HuH-7.5 (cell line): ENCODE measurements at regions not wholly inside any gene's neighbourhood (a gene's known extent, or its start where the extent isn't known, plus 50 kb on each side); places are given as distances from the start of the nearest gene placed in this dataset.

Source experiments
- DNase-seq: peaks from one replicate; pipeline ENCODE4 v3.0.0; 2011; ENCODE audit warnings: low spot score

DNA sequence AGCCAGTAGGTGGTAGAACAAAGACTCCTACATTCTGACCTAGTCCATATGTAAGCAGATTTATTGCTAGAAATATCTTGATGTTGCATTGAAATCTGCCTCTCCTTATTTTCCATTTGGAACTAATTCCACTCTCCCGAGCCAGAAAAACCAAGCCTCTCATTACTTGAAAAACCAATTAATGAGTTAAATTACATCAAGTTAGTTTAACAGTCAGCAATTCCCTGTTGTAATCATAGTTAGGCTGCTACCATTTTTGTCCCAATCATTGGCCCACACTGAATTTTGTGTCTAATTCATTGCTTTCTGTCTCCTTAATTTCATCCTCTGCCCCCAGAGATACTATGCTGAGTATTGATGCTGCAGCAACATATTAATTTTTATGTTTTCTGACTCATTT, 168.3 kb upstream of the TNP1 start:
- no peak for DNase-seq

DNA sequence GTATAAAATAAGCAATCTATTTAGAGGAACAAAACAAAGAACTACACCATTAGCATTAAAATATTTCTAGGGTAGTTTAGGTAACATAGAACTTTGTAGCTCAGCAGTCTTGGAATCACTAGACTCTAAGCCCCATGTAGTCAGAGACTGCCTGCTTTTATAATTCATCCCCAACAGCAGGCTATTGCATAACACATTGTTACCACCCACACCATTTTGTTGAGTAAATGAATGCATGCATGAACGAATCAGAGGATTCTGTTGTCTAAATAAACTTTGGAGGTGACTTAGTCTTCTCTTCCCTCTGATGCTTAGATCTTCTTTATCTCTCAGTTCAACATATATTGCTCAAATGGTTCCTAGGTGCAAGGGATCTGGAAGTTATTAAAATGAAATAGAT, 167.6 kb upstream of the TNP1 start:
- DNase-seq, result no peak

DNA sequence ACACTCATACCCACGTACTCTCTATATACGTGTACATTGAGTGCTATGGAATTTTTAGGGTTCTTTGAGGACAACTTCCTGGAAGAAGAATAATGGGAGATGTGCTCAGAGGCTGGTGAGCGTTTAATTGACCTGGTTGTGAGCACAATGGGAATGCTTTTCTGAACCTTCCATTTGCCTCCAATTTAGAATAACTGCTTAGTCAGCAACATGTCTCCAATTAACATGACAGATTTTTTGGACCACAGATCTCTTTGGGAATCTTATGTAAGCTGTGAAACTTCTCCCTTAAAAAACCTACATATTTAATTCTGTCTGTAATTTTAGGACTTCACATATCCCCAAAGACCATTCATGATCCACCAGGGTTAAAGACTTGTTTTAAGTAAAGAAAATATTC, 166.7 kb upstream of the TNP1 start:
- DNase-seq, result no peak

DNA sequence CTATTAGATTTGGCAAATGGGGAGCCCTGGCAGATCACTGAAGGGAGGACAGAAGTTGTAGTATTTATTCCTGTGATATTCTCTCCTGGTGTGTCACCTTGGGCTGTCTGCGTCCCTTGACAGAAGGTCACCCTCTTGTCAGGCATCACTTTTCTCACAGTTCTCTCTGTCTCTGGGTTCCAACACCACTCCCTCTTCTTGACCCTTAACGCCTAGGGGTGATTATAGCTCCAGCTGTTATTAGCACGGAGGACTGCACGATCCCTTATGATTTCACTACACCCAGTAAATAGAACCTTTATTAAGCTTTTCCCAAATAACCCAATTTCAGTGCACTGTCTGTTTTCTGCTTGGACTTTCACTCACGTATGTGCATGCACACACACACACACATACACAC, 166.3 kb upstream of the TNP1 start:
- no peak for DNase-seq

DNA sequence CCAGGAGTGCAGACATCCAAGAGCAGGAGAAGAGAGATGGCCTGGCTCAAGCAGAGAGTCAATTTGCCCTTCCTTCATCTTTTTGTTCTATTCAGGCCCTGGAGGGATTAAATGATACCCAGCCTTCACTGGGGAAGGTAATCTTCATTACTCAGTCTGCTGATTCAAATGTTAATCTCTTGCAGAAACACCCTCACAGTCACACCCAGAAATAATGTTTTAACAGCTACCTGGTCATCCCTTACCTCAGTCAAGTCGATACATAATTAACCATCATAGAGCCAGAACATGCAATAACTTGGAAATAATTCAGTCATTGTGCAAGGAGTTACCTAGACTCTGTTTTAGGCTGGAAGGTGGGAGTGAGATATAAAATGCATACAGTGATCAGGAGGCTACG, 163.7 kb upstream of the TNP1 start:
- DNase-seq, result no peak

DNA sequence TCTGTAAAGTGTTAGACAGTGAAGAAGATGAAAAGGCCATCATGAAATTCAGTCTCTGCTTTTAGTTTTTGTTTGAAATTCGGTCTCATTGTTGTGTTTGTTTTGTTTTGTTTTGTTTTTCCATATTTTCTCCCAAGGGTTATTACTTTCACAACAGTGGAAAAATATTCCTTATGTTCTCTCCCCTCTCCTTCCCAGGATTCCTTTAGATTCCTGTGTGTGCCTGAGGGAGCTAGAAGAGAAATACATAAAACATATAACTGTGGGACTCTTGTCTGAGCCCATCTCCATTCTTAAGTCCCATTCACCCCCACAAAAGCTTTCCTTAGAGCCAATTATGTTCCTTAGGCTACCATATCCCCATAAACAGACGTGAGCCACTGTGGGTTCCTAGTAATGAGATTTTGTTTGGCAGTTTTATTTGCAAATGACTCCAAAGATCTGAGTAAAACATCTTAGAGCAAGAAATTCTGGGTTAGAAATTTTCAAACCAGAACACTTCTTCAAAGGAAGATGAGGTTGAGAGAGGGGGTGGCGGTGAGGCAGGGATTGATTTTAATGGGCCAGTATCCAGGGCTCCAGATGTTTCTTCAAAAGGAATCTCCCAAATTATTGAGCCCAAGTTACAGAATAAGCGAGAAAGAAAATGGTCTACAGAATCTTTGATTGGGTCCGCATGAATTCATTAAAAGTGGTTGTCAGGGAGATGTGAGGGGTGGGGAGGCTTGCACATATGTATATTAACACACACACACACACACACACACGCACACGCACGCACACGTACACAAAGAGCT, 157.8 kb upstream of the TNP1 start:
- DNase-seq, result no peak

DNA sequence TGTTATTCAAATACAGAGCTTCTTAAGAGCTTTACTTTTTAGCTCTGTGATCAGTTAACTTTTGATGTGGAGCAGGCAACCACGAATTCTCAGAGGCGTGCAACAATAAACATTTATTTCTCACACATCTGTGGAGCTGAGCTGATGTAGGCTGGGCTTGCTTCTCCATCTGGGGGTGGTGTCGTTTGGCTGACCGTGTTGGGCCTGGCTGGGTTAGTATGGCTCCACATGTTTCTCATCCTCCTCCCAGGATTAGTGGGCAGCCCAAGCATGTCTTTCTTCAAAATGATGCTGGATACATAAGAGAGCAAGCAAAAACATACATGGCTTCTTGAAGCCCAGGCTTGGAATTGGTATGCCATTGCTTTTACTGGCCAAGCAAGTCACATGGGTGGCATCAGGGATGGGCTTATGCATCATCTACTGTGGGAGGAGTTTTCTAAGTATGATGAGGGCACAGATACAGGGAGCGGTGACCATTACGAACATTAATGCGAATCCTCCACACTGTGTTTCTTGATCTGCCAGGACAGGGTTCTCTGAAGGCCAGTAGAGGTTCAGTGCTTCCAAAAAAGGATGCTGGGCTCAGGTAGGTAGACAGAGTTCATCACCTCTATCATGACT, 157.0 kb upstream of the TNP1 start:
- DNase-seq, result no peak

DNA sequence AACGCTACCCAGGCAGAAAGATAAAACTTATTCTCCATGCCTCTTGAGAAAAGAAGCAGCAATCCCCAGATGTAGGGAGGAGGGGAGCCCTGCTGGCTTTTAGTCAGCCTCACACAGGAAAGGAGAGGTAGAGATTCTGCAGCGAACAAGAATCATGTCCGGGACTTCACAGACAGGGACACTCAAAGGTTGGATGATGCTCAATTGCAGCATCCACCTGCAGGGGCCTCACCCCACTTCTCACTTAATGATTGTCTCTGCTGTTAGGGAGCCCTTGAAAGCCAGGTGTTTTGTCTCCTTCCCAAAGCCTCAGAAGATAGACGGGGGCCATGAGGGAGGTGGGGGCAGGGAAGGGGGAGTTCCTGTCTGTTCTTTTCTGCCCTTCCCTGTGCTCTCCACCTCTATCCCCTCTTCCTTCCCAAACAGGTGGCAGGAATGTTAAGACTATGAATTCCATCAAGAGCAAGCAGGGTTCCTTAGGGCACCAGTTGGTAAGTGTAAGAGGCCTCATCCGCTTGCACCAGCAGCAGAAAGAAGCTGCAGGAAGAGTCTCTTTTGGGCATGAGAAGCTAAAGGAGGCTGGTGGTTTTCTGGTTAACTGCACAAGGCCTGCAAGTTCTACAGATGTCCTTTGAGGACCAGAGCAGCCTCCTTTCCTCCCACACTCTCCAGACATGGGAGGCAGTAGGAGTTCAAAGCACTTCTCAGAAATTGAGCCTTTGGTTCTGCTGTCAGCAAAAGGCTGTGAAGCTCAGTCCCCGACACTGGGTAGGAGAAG, 154.7 kb upstream of the TNP1 start:
- no peak for DNase-seq

DNA sequence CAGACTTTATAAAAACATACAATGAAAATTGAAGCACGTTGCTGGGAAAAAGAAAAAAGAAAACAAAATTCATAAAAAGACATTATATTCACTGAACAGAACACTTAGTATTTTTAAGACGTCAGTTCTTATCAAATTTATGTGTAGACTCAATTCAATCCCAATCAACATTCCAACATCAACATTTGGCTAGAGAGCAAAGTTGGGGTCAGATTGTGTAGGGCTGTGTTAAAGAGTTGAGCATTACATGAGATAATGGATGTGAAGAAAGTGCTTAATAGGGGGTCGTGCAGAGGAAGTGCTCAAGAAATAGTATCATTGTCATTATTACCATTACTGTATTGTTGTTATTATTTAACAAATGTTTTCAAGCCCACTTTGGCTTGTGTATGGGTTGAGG, 154.1 kb upstream of the TNP1 start:
- DNase-seq, result no peak

DNA sequence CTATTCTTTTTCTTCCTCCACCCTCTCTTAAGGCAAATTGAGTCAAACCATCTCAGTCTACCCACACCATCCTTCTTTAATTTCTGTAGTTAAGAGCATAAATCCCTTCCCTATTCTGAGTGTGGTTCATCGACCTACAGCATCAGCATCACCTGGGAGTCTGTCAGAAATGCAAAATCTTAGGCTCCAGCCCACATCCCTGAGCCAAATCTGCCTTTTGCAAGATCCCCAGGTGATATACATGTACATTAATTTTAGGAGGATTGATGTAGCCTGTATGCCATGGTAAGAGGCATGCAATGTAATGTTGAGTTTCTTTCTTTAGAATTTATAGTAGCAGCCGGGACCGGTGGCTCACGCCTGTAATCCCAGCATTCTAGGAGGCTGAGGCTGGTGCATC, 151.7 kb upstream of the TNP1 start:
- no peak for DNase-seq

DNA sequence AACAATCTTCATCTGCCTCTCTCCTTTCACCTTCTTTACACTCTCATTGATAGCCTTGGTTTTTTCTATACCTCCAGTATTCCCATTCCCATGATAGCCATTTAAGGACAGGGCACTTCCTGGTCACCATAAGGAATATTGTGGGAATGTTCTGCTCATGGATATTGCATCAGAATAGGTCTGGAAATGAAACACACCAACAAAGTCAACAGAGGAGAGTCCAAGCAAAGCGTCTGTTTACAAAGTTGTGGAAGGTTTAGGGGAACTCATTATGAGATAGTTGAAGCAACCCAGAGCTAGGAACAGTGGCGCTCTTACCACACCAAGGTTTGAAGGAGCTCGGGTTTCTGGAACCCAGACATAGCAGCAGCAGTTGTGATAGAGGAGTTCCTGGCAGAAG, 150.3 kb upstream of the TNP1 start:
- no peak for DNase-seq

DNA sequence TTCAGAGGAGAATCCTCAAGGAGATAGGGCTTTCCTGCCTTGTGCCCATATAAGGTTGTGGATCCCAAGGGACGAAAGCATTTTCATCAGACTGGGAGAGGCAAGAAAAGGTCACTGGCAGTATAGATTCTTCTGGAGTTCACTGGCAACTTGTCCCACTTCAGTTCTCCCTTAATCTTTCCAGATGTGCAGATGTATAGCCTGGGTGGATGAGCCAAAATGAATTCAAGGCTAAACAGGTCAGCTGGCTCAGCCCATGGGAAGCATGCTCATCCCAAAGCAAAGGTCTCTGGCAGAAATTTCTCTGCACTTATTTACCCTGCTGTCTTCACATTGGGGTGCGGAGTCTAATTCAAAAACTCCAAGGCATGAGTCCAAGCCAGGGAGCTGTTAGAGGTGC, 148.9 kb upstream of the TNP1 start:
- no peak for DNase-seq

DNA sequence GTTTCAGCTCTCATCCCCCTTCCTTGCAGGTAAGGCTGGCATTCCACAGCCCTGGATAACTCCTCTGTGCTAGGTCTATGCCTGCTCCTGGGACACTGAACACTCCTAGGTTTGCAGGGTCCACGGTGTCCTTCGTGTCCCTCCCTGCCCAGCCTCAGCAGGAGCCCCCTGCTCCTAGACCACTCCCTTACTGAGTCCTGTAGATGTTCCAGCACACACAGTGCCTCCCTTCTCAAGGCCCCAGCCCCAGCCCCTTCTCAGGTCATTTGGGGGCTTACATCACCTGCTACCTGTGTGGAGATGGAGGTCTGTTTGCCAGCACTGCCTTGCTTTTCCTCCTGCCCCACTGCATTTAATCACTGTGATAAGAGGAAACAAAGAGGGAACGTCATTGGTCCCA, 146.4 kb upstream of the TNP1 start:
- no peak for DNase-seq

DNA sequence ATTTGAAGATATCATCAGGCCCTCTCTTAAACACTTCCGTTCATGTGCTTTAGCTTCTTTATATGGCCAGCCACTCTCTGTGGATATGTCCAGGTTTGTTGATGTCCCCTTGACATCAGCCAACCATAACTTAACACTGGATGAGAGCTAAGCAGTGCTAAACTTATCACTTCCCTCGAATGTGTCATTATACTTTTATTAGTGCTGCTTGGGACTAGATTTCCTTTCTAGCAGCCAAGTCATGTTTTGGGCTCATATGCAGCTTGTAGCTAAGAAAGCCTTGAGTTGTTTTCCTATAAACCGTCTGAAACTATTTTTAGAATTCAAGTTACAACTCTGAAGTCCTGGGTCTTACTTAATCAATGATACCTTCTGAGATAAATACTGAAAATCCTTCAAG, 144.8 kb upstream of the TNP1 start:
- DNase-seq, result no peak

DNA sequence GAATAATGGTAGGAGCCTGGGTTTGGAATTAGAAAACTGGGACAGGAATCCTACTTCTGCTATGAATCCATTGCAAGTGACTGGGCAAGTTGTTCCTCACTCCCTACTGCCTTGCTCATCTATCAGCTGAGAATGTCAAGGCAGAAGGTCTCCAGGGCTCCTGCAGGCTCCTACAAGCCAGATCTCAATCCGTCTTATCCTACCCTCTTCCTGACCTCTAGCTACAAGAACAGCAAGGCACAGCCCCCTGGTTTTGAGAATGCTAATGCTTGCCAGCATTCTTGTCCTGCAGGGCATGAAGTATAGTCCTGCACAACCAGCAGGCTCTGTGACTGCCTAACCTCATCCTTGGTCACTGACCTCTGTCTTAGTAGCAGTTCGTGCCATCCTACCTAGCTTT, 141.9 kb upstream of the TNP1 start:
- no peak for DNase-seq

DNA sequence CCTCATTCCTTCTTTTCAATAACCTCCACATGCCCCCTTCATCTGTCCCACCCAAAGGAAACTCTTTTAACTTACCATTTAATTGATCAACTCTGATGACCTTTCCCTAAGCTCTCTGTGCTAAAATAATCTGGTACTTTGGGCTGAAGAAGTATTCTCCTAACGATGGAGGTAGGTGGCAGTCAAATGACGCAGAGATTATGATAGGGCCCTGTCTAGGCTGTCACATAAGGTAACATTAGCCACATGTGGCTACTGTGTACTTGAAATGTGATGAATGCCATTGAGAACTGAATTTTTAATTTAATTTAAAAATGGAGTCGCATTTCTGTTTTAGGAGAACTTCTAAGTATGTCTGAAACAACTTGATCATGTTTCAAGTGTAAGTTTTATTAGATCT, 140.5 kb upstream of the TNP1 start:
- no peak for DNase-seq

DNA sequence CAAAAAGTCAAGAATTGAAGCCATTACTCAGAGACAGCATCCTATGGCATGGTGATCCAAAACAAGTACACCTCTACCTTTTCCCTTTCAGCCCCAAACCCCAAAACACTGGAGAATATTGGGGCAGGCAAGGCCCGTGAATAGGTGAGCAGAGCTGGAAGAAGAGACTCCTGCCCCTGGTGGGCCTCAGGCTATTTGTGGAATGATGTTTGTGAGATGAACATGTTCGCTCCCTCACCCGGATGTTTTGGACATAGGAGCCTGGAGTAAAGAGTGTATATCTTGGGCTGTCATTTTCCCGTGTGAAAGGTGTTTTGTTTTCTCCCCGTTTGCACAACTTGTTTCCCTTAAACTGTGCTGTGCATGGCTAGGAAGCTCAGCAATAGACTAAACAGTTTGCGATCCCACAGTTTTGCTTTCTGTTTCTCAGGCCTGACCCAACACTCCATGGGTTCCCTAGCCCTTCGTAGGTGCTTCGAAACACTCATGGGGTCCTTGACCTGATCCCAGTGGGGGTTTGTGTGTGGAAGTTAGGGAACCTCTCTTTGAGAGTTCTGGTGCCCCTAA, 136.5 kb upstream of the TNP1 start:
- DNase-seq, result no peak

DNA sequence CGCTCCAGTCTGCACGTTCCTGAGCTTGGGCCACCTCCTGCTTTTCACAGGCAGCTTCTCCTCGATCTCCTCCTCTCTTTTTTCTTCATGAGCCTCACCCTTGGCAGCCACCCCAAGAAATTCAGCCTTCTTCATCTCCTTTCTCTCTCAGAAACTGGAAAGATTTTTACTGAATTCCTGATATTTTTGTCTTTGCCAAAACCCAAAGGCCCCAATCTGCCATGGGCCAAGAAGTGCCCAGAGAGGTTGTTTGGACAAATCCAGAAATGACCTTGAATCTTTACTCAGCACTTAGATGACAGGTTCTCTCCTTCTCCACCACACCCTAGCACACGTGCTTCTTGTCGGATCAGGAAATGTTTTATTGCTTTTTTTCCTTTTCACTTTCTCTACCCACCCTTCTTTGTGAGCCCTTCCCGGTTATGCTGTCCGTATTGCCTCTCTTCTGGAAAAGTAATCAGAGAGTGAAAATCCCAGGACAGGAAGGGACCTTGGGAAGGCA, 134.5 kb upstream of the TNP1 start:
- DNase-seq, result no peak

DNA sequence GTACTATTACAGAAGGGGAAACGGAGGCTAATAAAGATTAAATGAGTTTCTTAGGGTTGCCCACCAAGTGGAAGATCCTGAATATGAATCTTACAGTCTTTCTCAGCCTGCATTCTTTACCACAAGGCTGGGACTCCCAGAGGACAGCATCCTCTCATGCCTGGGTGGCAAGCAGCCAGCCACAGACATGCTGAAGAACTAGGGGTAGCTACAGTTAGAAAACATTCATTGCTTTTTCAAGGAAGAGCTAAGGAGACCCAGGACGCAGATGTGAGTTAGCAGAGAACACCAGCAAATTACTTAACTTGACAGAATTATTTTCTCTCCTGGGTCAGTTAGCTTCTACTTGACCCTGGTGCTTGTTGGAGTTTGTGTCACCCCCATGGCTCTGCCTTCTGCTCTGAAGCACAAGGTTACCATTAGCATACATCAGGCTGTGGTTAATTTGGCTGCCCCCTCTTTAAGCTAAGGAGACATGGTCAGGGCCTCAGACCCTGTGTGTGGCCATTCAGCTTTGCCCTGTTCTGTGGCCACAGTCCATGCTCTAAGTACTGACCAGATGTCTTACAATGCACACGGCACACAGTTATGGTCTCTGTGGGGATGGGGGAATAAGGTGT, 132.3 kb upstream of the TNP1 start:
- no peak for DNase-seq

DNA sequence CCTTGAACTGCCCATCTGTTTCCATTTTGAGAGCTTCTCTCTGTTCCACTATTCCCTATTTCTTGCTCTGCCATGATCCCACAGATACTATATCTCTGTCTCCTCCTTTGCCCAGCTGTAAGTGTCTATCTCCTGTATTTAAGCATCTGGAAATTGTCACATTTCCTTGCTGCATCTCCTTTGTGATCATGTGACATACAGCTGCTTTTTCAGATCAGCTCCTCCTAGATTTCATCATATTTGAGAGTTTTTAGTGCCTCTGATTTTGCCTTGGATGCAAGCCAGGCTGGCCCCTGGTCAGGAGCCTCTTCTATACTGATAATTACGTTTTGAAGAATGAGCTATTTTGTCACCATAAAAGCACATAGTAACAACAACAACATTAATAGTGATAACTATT, 131.7 kb upstream of the TNP1 start:
- no peak for DNase-seq

DNA sequence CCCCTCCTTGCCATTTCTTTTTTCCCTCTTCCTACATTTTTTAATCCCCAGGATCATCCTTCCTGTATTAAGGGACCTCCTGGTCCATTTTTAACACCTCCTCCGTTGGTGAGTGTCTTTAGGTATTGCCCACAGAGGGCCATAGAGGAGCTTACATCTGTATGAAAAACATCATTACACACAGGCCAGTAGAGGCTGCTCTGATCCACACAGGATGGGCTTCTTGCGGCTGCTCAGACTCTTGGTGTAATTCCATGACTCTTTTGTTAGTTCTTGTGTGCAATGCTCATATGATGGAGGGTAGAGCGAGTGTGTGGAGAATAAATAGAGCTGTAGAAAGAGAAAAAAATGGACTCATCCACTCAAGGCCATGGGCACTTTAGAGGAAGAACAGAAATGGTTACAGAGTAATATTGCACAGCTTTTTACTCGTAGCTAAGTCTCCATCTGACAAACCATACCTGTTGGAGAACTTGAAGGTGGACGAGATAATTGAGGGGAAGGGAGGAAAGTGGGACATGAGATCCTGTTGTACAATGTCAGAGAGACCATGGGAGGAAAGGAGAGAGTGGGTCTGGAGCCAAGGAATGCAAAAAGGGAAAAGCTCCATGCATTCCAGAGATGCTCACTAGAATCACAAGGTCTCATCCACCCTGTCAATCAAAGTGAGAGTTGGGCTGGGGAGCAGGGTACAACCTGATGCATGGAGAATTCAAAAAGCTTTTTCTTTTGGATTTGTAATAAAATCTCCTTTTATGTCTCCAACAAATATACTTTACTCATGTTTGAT, 129.7 kb upstream of the TNP1 start:
- no peak for DNase-seq
